H9 (cell line): ENCODE measurements at regions not wholly inside any gene's neighbourhood (a gene's known extent, or its start where the extent isn't known, plus 50 kb on each side); places are given as distances from the start of the nearest gene placed in this dataset.

ENCODE experiments used
- DNase-seq: peaks from one replicate; pipeline ENCODE4 v3.0.0-alpha.2; 2017
- H2AFZ ChIP-seq: one replicate; pipeline ENCODE4 v1.6.1; 2013; ENCODE audit warnings: mild to moderate bottlenecking, low read length, control low read depth, moderate library complexity
- H2AK5ac ChIP-seq: 2 replicates; pipeline ENCODE4 v1.6.1; 2013; ENCODE audit warnings: low read length, control low read depth, mixed read lengths; ENCODE audit not compliant: insufficient read length
- H2BK120ac ChIP-seq: one replicate; pipeline ENCODE4 v1.6.1; 2013; ENCODE audit warnings: low read depth, mild to moderate bottlenecking, low read length, control low read depth, inconsistent platforms; ENCODE audit not compliant: poor library complexity, severe bottlenecking
- H2BK12ac ChIP-seq: 2 replicates; pipeline ENCODE4 v1.6.1; 2013; ENCODE audit warnings: low read length, control low read depth, mixed read lengths, low read depth; ENCODE audit not compliant: insufficient read length
- H2BK15ac ChIP-seq: 2 replicates; pipeline ENCODE4 v1.6.1; 2013; ENCODE audit warnings: low read depth, low read length, control low read depth
- H2BK20ac ChIP-seq: one replicate; pipeline ENCODE4 v1.6.1; 2013; ENCODE audit warnings: low read depth, mild to moderate bottlenecking, low read length, control low read depth, inconsistent platforms; ENCODE audit not compliant: poor library complexity, severe bottlenecking
- H2BK5ac ChIP-seq: 2 replicates; pipeline ENCODE4 v1.6.1; 2013; ENCODE audit warnings: low read length, control low read depth, mixed read lengths; ENCODE audit not compliant: insufficient read length
- H3K14ac ChIP-seq: 2 replicates; pipeline ENCODE4 v1.6.1; 2013; ENCODE audit warnings: low read length, control low read depth; ENCODE audit not compliant: insufficient read depth
- H3K18ac ChIP-seq: 2 replicates; pipeline ENCODE4 v1.6.1; 2013; ENCODE audit warnings: low read depth, mild to moderate bottlenecking, mixed read lengths, low read length, control low read depth; ENCODE audit not compliant: insufficient read length
- H3K23ac ChIP-seq: 2 replicates; pipeline ENCODE4 v1.6.1; 2013; ENCODE audit warnings: low read length, control low read depth, mixed read lengths, low read depth; ENCODE audit not compliant: insufficient read length
- H3K23me2 ChIP-seq: 2 replicates; pipeline ENCODE4 v1.6.1; 2013; ENCODE audit warnings: low read depth, mild to moderate bottlenecking, mixed read lengths, low read length, control low read depth; ENCODE audit not compliant: insufficient read length, poor library complexity, severe bottlenecking
- H3K27ac ChIP-seq: 2 replicates; pipeline ENCODE4 v1.5.1; 2013; ENCODE audit warnings: low read length, control low read depth, mixed read lengths, low read depth; ENCODE audit not compliant: insufficient read length
- H3K27me3 ChIP-seq: 2 replicates; pipeline ENCODE4 v1.6.1; 2013; ENCODE audit warnings: low read length, control low read depth, inconsistent platforms; ENCODE audit not compliant: insufficient read depth
- H3K4ac ChIP-seq: 2 replicates; pipeline ENCODE4 v1.6.1; 2013; ENCODE audit warnings: low read depth, mild to moderate bottlenecking, control low read depth, inconsistent platforms, low read length, moderate library complexity
- H3K4me1 ChIP-seq: 2 replicates; pipeline ENCODE4 v1.6.1; 2013; ENCODE audit warnings: low read length, control low read depth, inconsistent platforms; ENCODE audit not compliant: insufficient read depth
- H3K4me2 ChIP-seq: 2 replicates; pipeline ENCODE4 v1.6.1; 2013; ENCODE audit warnings: low read length, control low read depth, mixed read lengths; ENCODE audit not compliant: insufficient read length, insufficient read depth
- H3K56ac ChIP-seq: 2 replicates; pipeline ENCODE4 v1.6.1; 2013; ENCODE audit warnings: low read depth, mild to moderate bottlenecking, mixed read lengths, low read length, control low read depth; ENCODE audit not compliant: insufficient read length
- H3K79me1 ChIP-seq: 2 replicates; pipeline ENCODE4 v1.6.1; 2013; ENCODE audit warnings: low read depth, mild to moderate bottlenecking, moderate library complexity, low read length, control low read depth, inconsistent platforms; ENCODE audit not compliant: insufficient read depth, poor library complexity, severe bottlenecking
- H3K79me2 ChIP-seq: 2 replicates; pipeline ENCODE4 v1.6.1; 2013; ENCODE audit warnings: low read length, control low read depth, inconsistent platforms; ENCODE audit not compliant: insufficient read depth
- H3K9ac ChIP-seq: 2 replicates; pipeline ENCODE4 v1.6.1; 2013; ENCODE audit warnings: low read length, control low read depth, mixed read lengths; ENCODE audit not compliant: insufficient read length; ENCODE audit errors: extremely low read depth
- H3K9me3 ChIP-seq: one replicate; pipeline ENCODE4 v1.6.1; 2013; ENCODE audit warnings: low read depth, low read length, inconsistent platforms; ENCODE audit not compliant: control insufficient read depth
- H3T11ph ChIP-seq: one replicate; pipeline ENCODE4 v1.6.1; 2013; ENCODE audit warnings: mild to moderate bottlenecking, low read length, control low read depth, inconsistent platforms
- H4K20me1 ChIP-seq: one replicate; pipeline ENCODE4 v1.6.1; 2013; ENCODE audit not compliant: control insufficient read depth, insufficient read length, insufficient read depth
- H4K5ac ChIP-seq: 2 replicates; pipeline ENCODE4 v1.6.1; 2013; ENCODE audit warnings: low read depth, mild to moderate bottlenecking, mixed read lengths, low read length, control low read depth; ENCODE audit not compliant: insufficient read length
- H4K8ac ChIP-seq: replicated peaks from 2 replicates; pipeline ENCODE4 v1.6.1; 2013; ENCODE audit warnings: low read length, control low read depth, mixed read lengths, low read depth; ENCODE audit not compliant: insufficient read length
- H4K91ac ChIP-seq: 2 replicates; pipeline ENCODE4 v1.6.1; 2013; ENCODE audit warnings: low read depth, mild to moderate bottlenecking, moderate library complexity, mixed read lengths, low read length, control low read depth; ENCODE audit not compliant: insufficient read length
- H3K27ac Mint-ChIP-seq, 3 experiments: 2 replicates in 2 of 3; 3 replicates in 1 of 3; pipeline ENCODE4 v1.8.0; 2020 to 2021; ENCODE audit warnings: mixed read lengths in 3 of 3, mild to moderate bottlenecking in 1 of 3, moderate library complexity in 1 of 3
- H3K27me3 Mint-ChIP-seq: 2 replicates; pipeline ENCODE4 v1.8.0; 2021; ENCODE audit warnings: low read depth, mild to moderate bottlenecking, moderate library complexity, mixed read lengths
- H3K36me3 Mint-ChIP-seq, 3 experiments: 2 replicates in 2 of 3; 3 replicates in 1 of 3; pipeline ENCODE4 v1.8.0; 2020 to 2021; ENCODE audit warnings: low read depth in 3 of 3, mixed read lengths in 3 of 3; ENCODE audit not compliant: insufficient read depth in 1 of 3
- H3K4me1 Mint-ChIP-seq, 2 experiments: 2 replicates each; pipeline ENCODE4 v1.8.0; 2020; ENCODE audit warnings: mixed read lengths in 2 of 2
- H3K4me3 Mint-ChIP-seq, 2 experiments: 2 replicates in 1 of 2; 3 replicates in 1 of 2; pipeline ENCODE4 v1.8.0; 2020 to 2021; ENCODE audit warnings: mild to moderate bottlenecking in 2 of 2, mixed read lengths in 2 of 2, moderate library complexity in 1 of 2
- H3K9me3 Mint-ChIP-seq, 2 experiments: 2 replicates in 1 of 2; 3 replicates in 1 of 2; pipeline ENCODE4 v1.8.0; 2020; ENCODE audit warnings: mild to moderate bottlenecking in 2 of 2, mixed read lengths in 2 of 2, moderate library complexity in 1 of 2
- WGBS: extraction: QIAGEN DNeasy Blood & Tissue Kit; methylation state at CpG from one replicate; pipeline ENCODE4 v1.1.7; 2013; ENCODE audit warnings: missing lambda C conversion rate, low lambda C conversion rate, mixed read lengths; ENCODE audit not compliant: insufficient read length; ENCODE audit errors: extremely low coverage; 5-methylcytosine and 5-hydroxymethylcytosine counted together
- TF ChIP-seq, protein P1 (sequence below): fragments of 200-600 bp; sonication (generic); conservative IDR thresholded peaks from 3 replicates; pipeline ENCODE4 v1.8.0; 2021; ENCODE audit warnings: antibody characterized with exemption, mild to moderate bottlenecking

DNA sequence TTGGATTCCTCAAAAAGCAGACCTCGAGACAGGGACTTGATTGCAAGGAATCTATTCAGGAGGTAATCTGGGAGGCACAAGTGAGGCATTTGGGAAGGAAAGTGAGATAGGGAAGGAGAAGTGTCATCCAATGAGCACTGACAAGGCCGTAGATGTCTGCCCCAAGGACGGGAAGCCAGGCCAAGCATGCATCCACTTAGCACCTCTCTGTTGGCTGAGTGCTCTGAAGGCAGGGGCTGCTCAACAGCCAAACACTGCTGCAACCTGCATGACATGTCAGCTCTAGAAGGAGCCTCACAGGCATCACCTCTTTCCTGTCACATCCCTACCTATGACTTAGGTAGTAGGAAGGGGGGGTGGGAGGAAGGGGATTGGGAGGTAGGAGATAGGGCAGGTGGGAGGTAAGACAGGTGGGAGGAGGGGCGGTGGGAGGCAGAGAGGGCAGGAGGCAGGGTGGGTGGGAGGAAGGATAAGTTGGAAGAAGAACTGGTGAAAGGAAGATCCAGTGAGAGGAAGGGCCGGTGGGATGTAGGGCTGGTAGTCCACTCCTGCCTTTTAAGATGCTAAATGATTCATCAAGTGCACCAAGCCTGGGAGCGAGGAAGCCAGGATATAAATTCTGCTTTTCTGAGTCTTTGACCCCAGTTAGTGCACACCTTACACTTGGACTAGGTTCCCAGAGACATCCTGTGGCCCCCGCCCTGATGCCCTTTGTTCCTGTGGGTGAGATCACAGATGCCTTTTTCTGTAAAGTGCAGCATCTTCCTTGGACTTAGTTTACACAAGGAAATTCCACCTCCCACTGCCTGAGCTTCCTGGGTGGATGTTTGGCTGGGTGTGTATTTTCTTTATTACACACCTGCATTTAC is 83.8 kb upstream of the NXT1 start:
- Histone ChIP-seq H4K20me1 (no peaks in the 10 kb centered on the region), H3K23me2 (no peaks in the 10 kb centered on the region), H2BK5ac (no peak overlapping the region), H3K14ac (peak overlapping the region; percentile 47; the same call in 1 of the 2 replicates), H3K18ac (no peak overlapping the region), H3K27ac (no peak overlapping the region), H3T11ph (no peak overlapping the region), H2BK20ac (no peak overlapping the region), H3K79me2 (no peaks in the 10 kb centered on the region), H3K79me1 (no peaks in the 10 kb centered on the region), H2AK5ac (no peak overlapping the region), H3K9ac (no peak overlapping the region), H3K4me1 (no peaks in the 10 kb centered on the region), H3K4ac (no peak overlapping the region), H3K56ac (no peak overlapping the region), H3K23ac (no peak overlapping the region), H3K9me3 (peaks cover 8% of the 10 kb centered on the region), H4K5ac (no peak overlapping the region), H3K4me2 (no peak overlapping the region), H4K91ac (no peak overlapping the region), H2BK120ac (no peak overlapping the region), H3K27me3 (no peaks in the 10 kb centered on the region), H2AFZ (no peak overlapping the region), H4K8ac (no peak overlapping the region), H2BK12ac (no peak overlapping the region), H2BK15ac (no peak overlapping the region)
- peaks cover 23% of the 10 kb centered on the region in 2 experiments for H3K9me3 Mint-ChIP-seq
- H3K36me3 Mint-ChIP-seq: peaks cover 11 to 19% (median 15%) of the 10 kb centered on the region in 3 experiments; a peak in 6 of 7 replicates
- no peak for DNase-seq
- peaks cover 8 to 12% of the 10 kb centered on the region in 2 experiments; a peak in 3 of 4 replicates for H3K4me1 Mint-ChIP-seq
- H3K4me3 Mint-ChIP-seq: no peak overlapping the region
- TF ChIP-seq, protein P1, sequence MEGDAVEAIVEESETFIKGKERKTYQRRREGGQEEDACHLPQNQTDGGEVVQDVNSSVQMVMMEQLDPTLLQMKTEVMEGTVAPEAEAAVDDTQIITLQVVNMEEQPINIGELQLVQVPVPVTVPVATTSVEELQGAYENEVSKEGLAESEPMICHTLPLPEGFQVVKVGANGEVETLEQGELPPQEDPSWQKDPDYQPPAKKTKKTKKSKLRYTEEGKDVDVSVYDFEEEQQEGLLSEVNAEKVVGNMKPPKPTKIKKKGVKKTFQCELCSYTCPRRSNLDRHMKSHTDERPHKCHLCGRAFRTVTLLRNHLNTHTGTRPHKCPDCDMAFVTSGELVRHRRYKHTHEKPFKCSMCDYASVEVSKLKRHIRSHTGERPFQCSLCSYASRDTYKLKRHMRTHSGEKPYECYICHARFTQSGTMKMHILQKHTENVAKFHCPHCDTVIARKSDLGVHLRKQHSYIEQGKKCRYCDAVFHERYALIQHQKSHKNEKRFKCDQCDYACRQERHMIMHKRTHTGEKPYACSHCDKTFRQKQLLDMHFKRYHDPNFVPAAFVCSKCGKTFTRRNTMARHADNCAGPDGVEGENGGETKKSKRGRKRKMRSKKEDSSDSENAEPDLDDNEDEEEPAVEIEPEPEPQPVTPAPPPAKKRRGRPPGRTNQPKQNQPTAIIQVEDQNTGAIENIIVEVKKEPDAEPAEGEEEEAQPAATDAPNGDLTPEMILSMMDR: no peak
- no CpG with 5 or more reads among the region's 7 CpGs for WGBS
- H3K27ac Mint-ChIP-seq: no peak overlapping the region
- peaks cover 6% of the 10 kb centered on the region; the same call in 1 of the 2 replicates for H3K27me3 Mint-ChIP-seq
